ENCODE measurements at regions not wholly inside any gene's neighbourhood (a gene's known extent, or its start where the extent isn't known, plus 50 kb on each side); places are given as distances from the start of the nearest gene placed in this dataset.

DNA sequence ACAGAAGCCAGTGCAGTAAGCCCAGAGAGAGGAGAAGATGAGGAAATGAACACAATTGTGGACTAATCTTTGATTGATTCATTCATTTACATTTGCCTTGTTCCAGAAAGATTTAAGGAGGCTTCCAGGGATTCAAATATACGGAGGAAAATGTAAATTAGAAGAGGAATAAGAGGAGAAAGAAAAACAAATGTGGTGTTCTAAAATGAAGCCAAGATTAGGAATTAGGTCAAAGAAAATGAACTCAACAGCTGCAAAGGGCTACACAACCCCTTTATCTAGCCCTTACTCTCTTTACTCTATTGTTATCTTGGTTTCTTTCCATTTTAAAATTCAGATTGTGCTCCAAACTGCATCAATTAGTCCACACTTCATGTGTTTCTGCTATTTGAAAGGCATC lies 196.8 kb downstream of the SPATA18 start:
- no peak for DNase-seq
- H3K4me1 ChIP-seq, result peaks cover 0 to 54% (median 22%) of the 10 kb centered on the region in 12 donors

DNA sequence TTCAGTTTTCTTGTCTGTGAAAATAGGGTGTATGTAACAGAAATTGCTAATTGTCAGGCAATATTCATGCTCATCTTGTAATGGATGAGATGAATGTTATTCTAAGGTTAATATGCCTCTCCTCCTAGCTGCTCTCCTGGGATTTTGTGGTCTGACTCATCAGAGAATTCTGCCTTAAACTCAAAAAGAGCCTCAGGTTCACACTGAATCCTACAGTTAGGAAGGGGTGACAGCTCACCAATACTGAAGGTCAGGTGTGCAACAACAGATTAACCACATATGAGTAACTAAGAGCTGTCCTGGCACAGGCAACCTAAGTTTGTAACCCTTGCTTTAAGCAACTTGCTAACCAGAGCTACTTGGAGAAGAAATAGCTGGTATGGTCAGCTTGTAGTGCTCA lies 197.7 kb downstream of the SPATA18 start:
- TF ChIP-seq, protein P1, sequence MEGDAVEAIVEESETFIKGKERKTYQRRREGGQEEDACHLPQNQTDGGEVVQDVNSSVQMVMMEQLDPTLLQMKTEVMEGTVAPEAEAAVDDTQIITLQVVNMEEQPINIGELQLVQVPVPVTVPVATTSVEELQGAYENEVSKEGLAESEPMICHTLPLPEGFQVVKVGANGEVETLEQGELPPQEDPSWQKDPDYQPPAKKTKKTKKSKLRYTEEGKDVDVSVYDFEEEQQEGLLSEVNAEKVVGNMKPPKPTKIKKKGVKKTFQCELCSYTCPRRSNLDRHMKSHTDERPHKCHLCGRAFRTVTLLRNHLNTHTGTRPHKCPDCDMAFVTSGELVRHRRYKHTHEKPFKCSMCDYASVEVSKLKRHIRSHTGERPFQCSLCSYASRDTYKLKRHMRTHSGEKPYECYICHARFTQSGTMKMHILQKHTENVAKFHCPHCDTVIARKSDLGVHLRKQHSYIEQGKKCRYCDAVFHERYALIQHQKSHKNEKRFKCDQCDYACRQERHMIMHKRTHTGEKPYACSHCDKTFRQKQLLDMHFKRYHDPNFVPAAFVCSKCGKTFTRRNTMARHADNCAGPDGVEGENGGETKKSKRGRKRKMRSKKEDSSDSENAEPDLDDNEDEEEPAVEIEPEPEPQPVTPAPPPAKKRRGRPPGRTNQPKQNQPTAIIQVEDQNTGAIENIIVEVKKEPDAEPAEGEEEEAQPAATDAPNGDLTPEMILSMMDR (IDR thresholded peaks at IDR 0.05), result no peak
- TF ChIP-seq POLR2A (IDR thresholded peaks at IDR 0.05), result no peak
- Histone ChIP-seq H3K36me3 (no peaks in the 10 kb centered on the region), H3K27me3 (no peaks in the 10 kb centered on the region), H3K4me1 (peaks cover 0 to 54% (median 22%) of the 10 kb centered on the region in 12 donors), H3K4me3 (no peak overlapping the region), H3K27ac (no peak overlapping the region), H3K9me3 (peaks cover 0 to 12% (median 2%) of the 10 kb centered on the region in 12 donors)
- intact Hi-C loops (cut with DNase I), result loop anchor here in 2 of 10 donors (10.0 kb wide), 2 partner anchors 106 to 116 kb away; no protein-coding TSS in a partner anchor
- DNase-seq (no peak), ATAC-seq (peak in 1 of 4 donors; percentile 7)

More for the DNA sequence above, 196.8 kb downstream of the SPATA18 start:
- no peak for ATAC-seq
- Histone ChIP-seq H3K9me3 (peaks cover 0 to 12% (median 2%) of the 10 kb centered on the region in 12 donors), H3K27me3 (no peaks in the 10 kb centered on the region), H3K36me3 (no peaks in the 10 kb centered on the region), H3K27ac (no peak overlapping the region), H3K4me3 (no peak overlapping the region)
- WGBS, 4 donors, result 47 to 78% (median 68%) methylated on average over 1 of the region's 1 CpG
- no peak for TF ChIP-seq POLR2A (IDR thresholded peaks at IDR 0.05)
- TF ChIP-seq, protein P1 (IDR thresholded peaks at IDR 0.05), result no peak
- intact Hi-C loops (cut with DNase I), result loop anchor here in 2 of 10 donors (10.0 kb wide), 2 partner anchors 107 to 117 kb away; no protein-coding TSS in a partner anchor

DNA sequence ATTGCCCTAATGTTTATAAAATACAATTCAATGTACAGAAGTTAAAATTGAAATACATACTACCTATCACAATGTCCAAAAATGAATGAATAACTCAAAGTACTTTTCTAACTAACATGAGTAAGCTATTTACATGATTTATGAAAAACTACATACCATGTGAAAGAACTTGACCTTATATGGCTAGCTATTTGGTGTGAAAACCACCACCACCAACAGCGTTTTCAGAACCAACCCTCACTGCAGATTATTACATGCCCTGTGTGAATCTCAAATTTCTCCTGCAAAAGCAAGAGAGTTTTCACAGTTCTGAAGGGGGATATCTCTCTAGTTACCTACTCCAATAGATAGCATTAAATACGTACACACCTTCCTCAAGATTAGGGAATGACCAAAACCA lies 198.5 kb downstream of the SPATA18 start:
- TF ChIP-seq, protein P1 (IDR thresholded peaks at IDR 0.05), result no peak
- TF ChIP-seq POLR2A (IDR thresholded peaks at IDR 0.05), result no peak
- Histone ChIP-seq H3K9me3 (peaks cover 0 to 12% (median 2%) of the 10 kb centered on the region in 12 donors), H3K27ac (no peak overlapping the region), H3K36me3 (no peaks in the 10 kb centered on the region), H3K4me1 (peaks cover 0 to 48% (median 18%) of the 10 kb centered on the region in 12 donors), H3K27me3 (no peaks in the 10 kb centered on the region), H3K4me3 (no peak overlapping the region)
- DNase-seq, result no peak
- intact Hi-C loops (cut with DNase I), result loop anchor here in 2 of 10 donors (10.0 kb wide), 2 partner anchors 105 to 115 kb away; no protein-coding TSS in a partner anchor
- WGBS, 4 donors, result 64 to 82% (median 70%) methylated on average over 2 of the region's 2 CpGs
- no peak for ATAC-seq

DNA sequence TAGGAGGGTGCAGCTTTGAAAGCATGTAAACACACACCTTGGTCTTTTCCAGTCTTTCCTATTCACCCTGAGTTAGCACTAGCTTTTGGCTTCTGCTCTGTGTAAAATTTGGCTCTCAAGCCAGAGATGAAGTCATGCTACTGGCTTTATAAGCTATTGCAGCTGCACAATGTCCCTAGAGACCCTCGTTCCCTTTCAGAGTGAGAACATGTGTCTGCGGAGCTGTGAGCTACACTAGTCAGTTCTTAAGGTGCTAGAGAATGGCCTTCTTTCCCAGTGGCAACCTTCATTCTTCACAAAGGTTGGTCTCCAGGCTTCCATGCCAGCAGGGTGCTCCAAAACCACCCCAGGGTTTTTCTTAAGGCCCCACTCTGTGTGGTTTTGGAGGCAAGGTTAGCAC lies 199.1 kb downstream of the SPATA18 start:
- ATAC-seq, result peak; percentile 87 to 97 (median 90)
- peak in 4 of 5 donors; percentile 67 to 72 (median 68) for DNase-seq
- WGBS, 4 donors, result 3 to 20% (median 8%) methylated on average over 2 of the region's 2 CpGs

More for the DNA sequence above, 199.1 kb downstream of the SPATA18 start:
- intact Hi-C loops (cut with DNase I), result loop anchor here in 1 of 10 donors (10.0 kb wide), 1 partner anchor 745 kb away; no protein-coding TSS in a partner anchor
- TF ChIP-seq POLR2A (IDR thresholded peaks at IDR 0.05), result no peak
- TF ChIP-seq, protein P1 (IDR thresholded peaks at IDR 0.05), result no peak
- Histone ChIP-seq H3K27ac (peak overlapping the region in 1 of 12 donors; percentile 35), H3K9me3 (peaks cover 0 to 12% (median 2%) of the 10 kb centered on the region in 12 donors), H3K27me3 (no peaks in the 10 kb centered on the region), H3K4me1 (peaks cover 0 to 42% (median 12%) of the 10 kb centered on the region in 12 donors), H3K4me3 (no peak overlapping the region), H3K36me3 (no peaks in the 10 kb centered on the region)
